Body of pancreas (tissue), 4 donors: ENCODE measurements at regions not wholly inside any gene's neighbourhood (a gene's known extent, or its start where the extent isn't known, plus 50 kb on each side); places are given as distances from the start of the nearest gene placed in this dataset.

Experiments
- ATAC-seq: fragments of 150-250 bp; one replicate; pipeline ENCODE4 v1.9.1; 2016
- DNase-seq, 4 donors: peaks; one replicate each; pipeline ENCODE4 v3.0.0-alpha.2; 2019
- H3K27ac ChIP-seq, 4 donors: fragments of 200-600 bp; sonication (generic); 1 replicate in 3 of 4; 2 replicates in 1 of 4; pipeline versions ENCODE4 v1.5.1 to v1.6.1; 2016 to 2019; ENCODE audit warnings: mild to moderate bottlenecking in 1 of 4, mixed read lengths in 1 of 4, moderate library complexity in 1 of 4
- H3K27me3 ChIP-seq, 2 donors: fragments of 200-600 bp; sonication (generic); one replicate each; pipeline ENCODE4 v1.6.0; 2016; ENCODE audit warnings: mild to moderate bottlenecking in 1 of 2
- H3K36me3 ChIP-seq, 2 donors: fragments of 200-600 bp; sonication (generic); replicated peaks in 1 of 2; 2 replicates each; pipeline ENCODE4 v1.5.1; 2016; ENCODE audit warnings: low read depth in 2 of 2; ENCODE audit not compliant: insufficient read depth in 1 of 2
- H3K4me1 ChIP-seq: fragments of 200-600 bp; sonication (generic); one replicate; pipeline ENCODE4 v1.6.0; 2016
- H3K4me3 ChIP-seq, 2 donors: fragments of 200-600 bp; sonication (generic); 1 replicate in 1 of 2; 2 replicates in 1 of 2; pipeline ENCODE4 v1.5.1; 2016 to 2019
- H3K9me3 ChIP-seq, 3 donors: fragments of 200-600 bp; sonication (generic); 1 replicate in 2 of 3; 2 replicates in 1 of 3; pipeline ENCODE4 v1.5.1; 2016
- CTCF ChIP-seq, 7 experiments: fragments of 450-650 bp in 4 of 7; fragments of 200-600 bp in 3 of 7; sonication (generic) in 3 of 7; IDR thresholded peaks; one replicate each; pipeline ENCODE4 v1.5.1; 2016 to 2019; ENCODE audit warnings: antibody characterized with exemption in 7 of 7
- POLR2A ChIP-seq, 3 donors: fragments of 450-650 bp; IDR thresholded peaks; one replicate each; pipeline ENCODE4 v1.6.1; 2016; ENCODE audit warnings: antibody characterized with exemption in 3 of 3, mild to moderate bottlenecking in 2 of 3
- WGBS, 2 donors: methylation state at CpG; one replicate each; pipeline ENCODE4 v1.1.5; 2017; 5-methylcytosine and 5-hydroxymethylcytosine counted together
- intact Hi-C: fragments of 100-400 bp; cut with DNase I; formaldehyde crosslinking; loops from one replicate; pipeline ENCODE4 v1.15.1; 2023

GRCh38 chr1:84745857-84746256 lies 55.6 kb upstream of the SSX2IP start:
- WGBS, 2 donors: 86 to 90% methylated on average over 2 of the region's 2 CpGs
- H3K4me3 ChIP-seq: no peak overlapping the region
- no peaks in the 10 kb centered on the region for H3K4me1 ChIP-seq
- ATAC-seq: no peak
- no peaks in the 10 kb centered on the region for H3K36me3 ChIP-seq
- no peak for TF ChIP-seq POLR2A (IDR thresholded peaks at IDR 0.05)
- no peak for TF ChIP-seq CTCF (IDR thresholded peaks at IDR 0.05)
- H3K9me3 ChIP-seq: no peaks in the 10 kb centered on the region
- DNase-seq: no peak
- no peak overlapping the region for H3K27ac ChIP-seq
- intact Hi-C loops: no loop called here
- no peaks in the 10 kb centered on the region for H3K27me3 ChIP-seq

- Histone ChIP-seq H3K27me3 (no peaks in the 10 kb centered on the region), H3K27ac (no peak overlapping the region), H3K4me3 (no peak overlapping the region), H3K4me1 (no peaks in the 10 kb centered on the region), H3K9me3 (no peaks in the 10 kb centered on the region), H3K36me3 (no peaks in the 10 kb centered on the region)
- 70 to 78% methylated on average over 3 of the region's 3 CpGs for WGBS, 2 donors
- TF ChIP-seq CTCF (IDR thresholded peaks at IDR 0.05) (no peak), POLR2A (IDR thresholded peaks at IDR 0.05) (no peak)
- DNase-seq (no peak), ATAC-seq (no peak)
- intact Hi-C loops: no loop called here
Observed at GRCh38 chr1:84743896-84744295, 53.6 kb upstream of the SSX2IP start.

- no peak for ATAC-seq
- TF ChIP-seq POLR2A (IDR thresholded peaks at IDR 0.05) (no peak), CTCF (IDR thresholded peaks at IDR 0.05) (no peak)
- Histone ChIP-seq H3K36me3 (no peaks in the 10 kb centered on the region), H3K4me1 (no peaks in the 10 kb centered on the region), H3K27ac (no peak overlapping the region), H3K27me3 (no peaks in the 10 kb centered on the region), H3K9me3 (no peaks in the 10 kb centered on the region), H3K4me3 (no peak overlapping the region)
- WGBS, 2 donors: 67 to 74% methylated on average over 1 of the region's 1 CpG
- intact Hi-C loops: no loop called here
- no peak for DNase-seq
Observed at GRCh38 chr1:84742653-84743052, 52.4 kb upstream of the SSX2IP start.

- Histone ChIP-seq H3K36me3 (no peaks in the 10 kb centered on the region), H3K27me3 (no peaks in the 10 kb centered on the region), H3K4me3 (no peak overlapping the region), H3K9me3 (no peaks in the 10 kb centered on the region), H3K27ac (no peak overlapping the region), H3K4me1 (no peaks in the 10 kb centered on the region)
- ATAC-seq (no peak), DNase-seq (no peak)
- WGBS, 2 donors: 92 to 94% methylated on average over 2 of the region's 2 CpGs
- TF ChIP-seq POLR2A (IDR thresholded peaks at IDR 0.05) (no peak), CTCF (IDR thresholded peaks at IDR 0.05) (no peak)
- intact Hi-C loops: no loop called here
Observed at GRCh38 chr1:84740050-84740714, 49.9 kb upstream of the SSX2IP start.
